HCT116 (cell line): ENCODE measurements at regions not wholly inside any gene's neighbourhood (a gene's known extent, or its start where the extent isn't known, plus 50 kb on each side); places are given as distances from the start of the nearest gene placed in this dataset.

Experiments
- ATAC-seq: fragments of 200-7000 bp; cut with Tn5 transposase; 2 replicates; pipeline ENCODE4 v1.9.1; 2020; ENCODE audit warnings: mild to moderate bottlenecking, moderate library complexity
- BruUV-seq: library from RNA; stranded (reverse); fragments of 400-500 nt; replicated peaks from 2 replicates; lab custom pipeline; 2021; lab: Mats Ljungman, UMichigan
- CTCF ChIA-PET: fragments of 300-600 bp; sonication (Branson Sonifier 250); formaldehyde crosslinking; loops from one replicate; lab custom pipeline; 2021; ENCODE audit warnings: antibody characterized with exemption; lab: Charles Lee
- POLR2A ChIA-PET: fragments of 300-600, 350-600 bp; sonication (Branson Sonifier 250); formaldehyde crosslinking; loops from one replicate; lab custom pipeline; 2021; ENCODE audit warnings: antibody characterized with exemption; lab: Charles Lee
- RAD21 ChIA-PET, 2 experiments: fragments of 300-600 bp; sonication (Branson Sonifier 250); formaldehyde crosslinking; loops; one replicate each; lab custom pipeline; 2023; ENCODE audit warnings: low total read pairs in 2 of 2; ENCODE audit not compliant: uncharacterized antibody in 2 of 2, unreplicated experiment in 2 of 2, low non-redundant PET in 1 of 2; lab: Charles Lee
- DNase-seq: peaks from one replicate; pipeline ENCODE4 v3.0.0-alpha.2; 2010; ENCODE audit warnings: low read depth, low spot score
- H2AFZ ChIP-seq: fragments of 200-600 bp; shearing (Covaris generic), sonication (generic); 2 replicates; pipeline ENCODE4 v1.6.1; 2017; ENCODE audit warnings: low read depth, mixed run types, mixed read lengths, antibody characterized with exemption, low read length; ENCODE audit not compliant: poor library complexity, severe bottlenecking
- H3K27ac ChIP-seq: 2 replicates; pipeline ENCODE4 v1.5.1; 2012; ENCODE audit warnings: low read depth, low read length
- H3K27me3 ChIP-seq: fragments of 200-600 bp; sonication (generic); 2 replicates; pipeline ENCODE4 v1.6.1; 2016; ENCODE audit warnings: mixed run types, low read length, mixed read lengths; ENCODE audit not compliant: insufficient read depth
- H3K36me3 ChIP-seq, 2 experiments: fragments of 200-500 bp in 1 of 2; fragments of 200-600 bp in 1 of 2; sonication (Bioruptor generic) in 1 of 2; sonication (generic) in 1 of 2; 2 replicates each; pipeline versions ENCODE4 v1.5.1 to v1.6.1; 2014 to 2016; ENCODE audit warnings: low read length in 2 of 2, inconsistent platforms in 1 of 2, mixed read lengths in 1 of 2, mixed run types in 1 of 2; ENCODE audit not compliant: insufficient read depth in 2 of 2, control insufficient read depth in 1 of 2
- H3K4me1 ChIP-seq, 2 experiments: fragments of 200-600 bp in 1 of 2; sonication (generic) in 1 of 2; 2 replicates each; pipeline versions ENCODE4 v1.5.1 to v1.6.1; 2012 to 2017; ENCODE audit warnings: low read length in 2 of 2, inconsistent platforms in 1 of 2, mild to moderate bottlenecking in 1 of 2, mixed read lengths in 1 of 2, mixed run types in 1 of 2, moderate library complexity in 1 of 2; ENCODE audit not compliant: insufficient read depth in 2 of 2, control insufficient read depth in 1 of 2
- H3K4me2 ChIP-seq: fragments of 200-600 bp; sonication (generic); 2 replicates; pipeline ENCODE4 v1.6.1; 2017; ENCODE audit warnings: mixed run types, low read length, mixed read lengths
- H3K4me3 ChIP-seq, 2 experiments: fragments of 200-600 bp in 1 of 2; sonication (generic) in 1 of 2; replicated peaks in 1 of 2; 2 replicates each; pipeline ENCODE4 v1.5.1; 2011 to 2016; ENCODE audit warnings: low read length in 2 of 2, control low read depth in 1 of 2, low read depth in 1 of 2, mild to moderate bottlenecking in 1 of 2, mixed read lengths in 1 of 2, mixed run types in 1 of 2
- H3K79me2 ChIP-seq: fragments of 200-600 bp; sonication (generic); 2 replicates; pipeline ENCODE4 v1.6.1; 2017; ENCODE audit warnings: mild to moderate bottlenecking, mixed run types, low read length, moderate library complexity, mixed read lengths; ENCODE audit not compliant: insufficient read depth
- H3K9ac ChIP-seq: fragments of 200-600 bp; sonication (generic); 2 replicates; pipeline ENCODE4 v1.6.1; 2016; ENCODE audit warnings: low read length, mixed read lengths
- H3K9me2 ChIP-seq: fragments of 200-600 bp; sonication (generic), shearing (Covaris generic); 2 replicates; pipeline ENCODE4 v1.6.1; 2017; ENCODE audit warnings: mixed run types, mild to moderate bottlenecking, moderate library complexity; ENCODE audit not compliant: insufficient read depth
- H3K9me3 ChIP-seq, 2 experiments: fragments of 200-500 bp in 1 of 2; fragments of 200-600 bp in 1 of 2; sonication (Bioruptor generic) in 1 of 2; sonication (generic) in 1 of 2; 2 replicates each; pipeline ENCODE4 v1.6.1; 2014 to 2017; ENCODE audit warnings: low read length in 2 of 2, mixed read lengths in 2 of 2, inconsistent platforms in 1 of 2, low read depth in 1 of 2, mild to moderate bottlenecking in 1 of 2, mixed run types in 1 of 2, moderate library complexity in 1 of 2; ENCODE audit not compliant: control insufficient read depth in 1 of 2, insufficient read depth in 1 of 2
- H4K20me1 ChIP-seq: fragments of 200-600 bp; sonication (generic), shearing (Covaris generic); 2 replicates; pipeline ENCODE4 v1.6.1; 2017; ENCODE audit warnings: mixed run types, mild to moderate bottlenecking, moderate library complexity; ENCODE audit not compliant: insufficient read depth
- CEBPB ChIP-seq: IDR thresholded peaks from 2 replicates; pipeline ENCODE4 v1.6.1; 2012; ENCODE audit warnings: low read depth
- CTCF ChIP-seq, 3 experiments: fragments of 200-600 bp in 1 of 3; sonication (generic) in 1 of 3; IDR thresholded peaks in 2 of 3; conservative IDR thresholded peaks in 1 of 3; 2 replicates each; pipeline ENCODE4 v1.5.1; 2012 to 2017; ENCODE audit warnings: low read depth in 2 of 3, low read length in 2 of 3, antibody characterized with exemption in 1 of 3, borderline replicate concordance in 1 of 3, control low read depth in 1 of 3, mild to moderate bottlenecking in 1 of 3, mixed read lengths in 1 of 3, mixed run types in 1 of 3, moderate library complexity in 1 of 3; ENCODE audit not compliant: insufficient read depth in 1 of 3
- EGR1 ChIP-seq: IDR thresholded peaks from 2 replicates; pipeline ENCODE4 v1.6.1; 2012; ENCODE audit warnings: low read depth
- REST ChIP-seq: IDR thresholded peaks from 2 replicates; pipeline ENCODE4 v1.6.1; 2012; ENCODE audit warnings: low read depth
- SRF ChIP-seq: IDR thresholded peaks from 2 replicates; pipeline ENCODE4 v1.6.1; 2012; ENCODE audit warnings: low read depth
- ZFX ChIP-seq: fragments of 450-650 bp; IDR thresholded peaks from 2 replicates; pipeline ENCODE4 v1.6.1; 2017
- ZNF274 ChIP-seq: fragments of 200-500 bp; sonication (Bioruptor generic); IDR thresholded peaks from 2 replicates; pipeline ENCODE4 v1.6.1; 2014; ENCODE audit warnings: mild to moderate bottlenecking, low read depth, low read length, inconsistent platforms
- intact Hi-C: fragments of 100-400 bp; cut with micrococcal nuclease; formaldehyde crosslinking; loops from 2 replicates; pipeline ENCODE4 v1.10.0; 2022

GRCh38 chr13:111911754-111912452 lies 155.0 kb upstream of the SOX1 start:
- Histone ChIP-seq H3K9me2 (no peaks in the 10 kb centered on the region), H3K4me3 (no peak overlapping the region), H3K27me3 (peaks cover 9% of the 10 kb centered on the region; the same call in 1 of the 2 replicates), H3K9ac (no peak overlapping the region), H3K79me2 (no peaks in the 10 kb centered on the region), H3K4me2 (no peak overlapping the region), H2AFZ (no peak overlapping the region), H4K20me1 (no peaks in the 10 kb centered on the region), H3K4me1 (no peaks in the 10 kb centered on the region)
- ChIA-PET RAD21 (no interaction called here), CTCF (no interaction called here), POLR2A (no interaction called here)
- no peak for TF ChIP-seq ZNF274
- TF ChIP-seq REST: no peak
- no peak for TF ChIP-seq SRF
- TF ChIP-seq CTCF (IDR thresholded peaks at IDR 0.05 in 2 of 3, conservative IDR thresholded peaks at IDR 0.05 in 1 of 3; ENCODE audit: borderline replicate concordance in 1 of 3, insufficient read depth in 1 of 3, low read depth in 2 of 3, low read length in 2 of 3): no peak
- TF ChIP-seq CEBPB: no peak
- no peak for TF ChIP-seq ZFX
- no peak for TF ChIP-seq EGR1
- TF ChIP-seq, all 23 proteins: peak for 0
- intact Hi-C loops: no loop called here
- Histone ChIP-seq H3K27ac (no peak overlapping the region), H3K9me3 (no peaks in the 10 kb centered on the region), H3K36me3 (no peaks in the 10 kb centered on the region)
- no TSS peak for BruUV-seq
- DNase-seq (no peak), ATAC-seq (no peak)
